K562 (cell line): ENCODE measurements at regions not wholly inside any gene's neighbourhood (a gene's known extent, or its start where the extent isn't known, plus 50 kb on each side); places are given as distances from the start of the nearest gene placed in this dataset.

Experiments
- ATAC-seq: fragments of 200-7000 bp; cut with Tn5 transposase; 3 replicates; pipeline ENCODE4 v1.9.1; 2020; ENCODE audit warnings: moderate library complexity
- BruUV-seq: library from RNA; stranded (reverse); fragments of 400-500 nt; replicated peaks from 2 replicates; lab custom pipeline; 2021; lab: Mats Ljungman, UMichigan
- CTCF ChIA-PET: fragments of 300-600 bp; formaldehyde crosslinking; extraction: SDS; loops from one replicate; lab custom pipeline; 2021; ENCODE audit warnings: low intra/inter-chr PET ratio; lab: Yijun Ruan, JAX
- POLR2A ChIA-PET: fragments of 300-600, 350-650 bp; sonication (Branson Sonifier 250); formaldehyde crosslinking; extraction: SDS; loops from one replicate; lab custom pipeline; 2021; ENCODE audit warnings: antibody characterized with exemption, inconsistent platforms; lab: Yijun Ruan, JAX
- DNase-seq, 4 experiments: peaks; one replicate each; pipeline versions ENCODE4 v3.0.0 to v3.0.0-alpha.2; 2011 to 2018; ENCODE audit warnings: low spot score in 3 of 4, mixed read lengths in 3 of 4; ENCODE audit errors: extremely low read depth in 1 of 4
- FAIRE-seq: peaks from 2 replicates; lab custom pipeline; 2011; peaks lifted over from hg19 to GRCh38; lab: Jason Lieb, UNC
- H2AFZ ChIP-seq: 2 replicates; pipeline ENCODE4 v1.6.0; 2011; ENCODE audit warnings: low read depth, low read length, control low read depth, inconsistent platforms
- H3K27ac ChIP-seq: fragments of 200-600 bp; 3 replicates; pipeline ENCODE4 v1.8.0; 2011; ENCODE audit warnings: low read depth, mild to moderate bottlenecking, control low read depth, inconsistent platforms, low read length, moderate library complexity, mixed read lengths; ENCODE audit errors: extremely low read depth
- H3K27me3 ChIP-seq, 2 experiments: fragments of 300-600 bp in 1 of 2; 2 replicates in 1 of 2; 3 replicates in 1 of 2; pipeline versions ENCODE4 v1.6.0 to v1.8.0; 2011; ENCODE audit warnings: inconsistent platforms in 2 of 2, low read length in 2 of 2, mild to moderate bottlenecking in 1 of 2, mixed read lengths in 1 of 2, moderate library complexity in 1 of 2; ENCODE audit not compliant: control insufficient read depth in 2 of 2, insufficient read depth in 2 of 2
- H3K36me3 ChIP-seq: fragments of 300-600 bp; 3 replicates; pipeline ENCODE4 v1.8.0; 2011; ENCODE audit warnings: mild to moderate bottlenecking, low read length, inconsistent platforms; ENCODE audit not compliant: control insufficient read depth, insufficient read depth
- H3K4me1 ChIP-seq, 2 experiments: fragments of 200-600 bp in 1 of 2; replicated peaks in 1 of 2; 2 replicates in 1 of 2; 3 replicates in 1 of 2; pipeline versions ENCODE4 v1.5.1 to v1.8.0; 2011; ENCODE audit warnings: inconsistent platforms in 2 of 2, low read length in 2 of 2, mild to moderate bottlenecking in 1 of 2, mixed read lengths in 1 of 2, moderate library complexity in 1 of 2; ENCODE audit not compliant: control insufficient read depth in 2 of 2, insufficient read depth in 2 of 2
- H3K4me2 ChIP-seq: 2 replicates; pipeline ENCODE4 v1.6.1; 2011; ENCODE audit warnings: low read length, control low read depth, inconsistent platforms, mixed read lengths; ENCODE audit not compliant: insufficient read depth
- H3K4me3 ChIP-seq: fragments of 200-600 bp; sonication (generic), shearing (Covaris generic); 2 replicates; pipeline ENCODE4 v1.5.1; 2016; ENCODE audit warnings: control low read depth, inconsistent platforms
- H3K79me2 ChIP-seq: fragments of 200-600 bp; 3 replicates; pipeline ENCODE4 v1.8.0; 2011; ENCODE audit warnings: low read length, inconsistent platforms; ENCODE audit not compliant: control insufficient read depth, insufficient read depth
- H3K9ac ChIP-seq, 2 experiments: 2 replicates each; pipeline versions ENCODE4 v1.6.0 to v1.6.1; 2011; ENCODE audit warnings: low read depth in 2 of 2, low read length in 2 of 2, control low read depth in 1 of 2, inconsistent platforms in 1 of 2, mild to moderate bottlenecking in 1 of 2, mixed read lengths in 1 of 2; ENCODE audit not compliant: insufficient read depth in 1 of 2
- H3K9me1 ChIP-seq: one replicate; pipeline ENCODE4 v1.6.0; 2011; ENCODE audit warnings: inconsistent platforms, mild to moderate bottlenecking, low read length, moderate library complexity; ENCODE audit not compliant: control insufficient read depth, insufficient read depth
- H3K9me3 ChIP-seq: replicated peaks from 2 replicates; pipeline ENCODE4 v1.5.1; 2011; ENCODE audit warnings: low read depth, low read length, inconsistent platforms; ENCODE audit not compliant: control insufficient read depth, insufficient read depth
- H4K20me1 ChIP-seq: replicated peaks from 2 replicates; pipeline ENCODE4 v1.6.1; 2011; ENCODE audit warnings: low read length, inconsistent platforms, mixed read lengths; ENCODE audit not compliant: control insufficient read depth, insufficient read depth
- CTBP1 ChIP-seq: fragments of 450-650 bp; IDR thresholded peaks from 2 replicates; pipeline ENCODE4 v1.6.1; 2016; ENCODE audit warnings: borderline replicate concordance
- E2F5 ChIP-seq: sonication (generic); formaldehyde crosslinking; IDR thresholded peaks from 2 replicates; pipeline ENCODE4 v1.8.0; 2022; ENCODE audit warnings: mild to moderate bottlenecking, missing genetic modification reagents
- ESRRA ChIP-seq: fragments of 450-650 bp; IDR thresholded peaks from 2 replicates; pipeline ENCODE4 v1.6.1; 2014; ENCODE audit warnings: low read depth, mild to moderate bottlenecking, moderate library complexity, borderline replicate concordance
- MBD2 ChIP-seq: sonication (generic); IDR thresholded peaks from 2 replicates; pipeline ENCODE4 v1.6.1; 2016; ENCODE audit warnings: low read depth, borderline replicate concordance
- NFYB ChIP-seq: IDR thresholded peaks from 2 replicates; pipeline ENCODE4 v1.6.1; 2011; ENCODE audit warnings: mild to moderate bottlenecking, moderate library complexity; ENCODE audit not compliant: insufficient read length; ENCODE audit errors: extremely low read depth
- PYGO2 ChIP-seq: fragments of 450-650 bp; IDR thresholded peaks from 2 replicates; pipeline ENCODE4 v1.6.1; 2016; ENCODE audit warnings: mild to moderate bottlenecking, missing genetic modification characterization, moderate library complexity, missing compliant biosample characterization
- SMARCB1 ChIP-seq: IDR thresholded peaks from 2 replicates; pipeline ENCODE4 v1.6.1; 2011; ENCODE audit warnings: improper control_type of control experiment, low read depth; ENCODE audit not compliant: insufficient read length
- SNIP1 ChIP-seq: fragments of 450-650 bp; IDR thresholded peaks from 2 replicates; pipeline ENCODE4 v1.7.1; 2017; ENCODE audit warnings: low read depth, mild to moderate bottlenecking
- TCF3 ChIP-seq: sonication (generic); formaldehyde crosslinking; IDR thresholded peaks from 2 replicates; pipeline ENCODE4 v1.4.0; 2020; ENCODE audit warnings: mild to moderate bottlenecking, missing genetic modification reagents
- XRCC3 ChIP-seq: fragments of 450-650 bp; IDR thresholded peaks from 2 replicates; pipeline ENCODE4 v1.6.1; 2017; ENCODE audit warnings: mild to moderate bottlenecking, moderate library complexity
- YBX1 ChIP-seq: fragments of 450-650 bp; IDR thresholded peaks from 2 replicates; pipeline ENCODE4 v1.7.1; 2016; ENCODE audit warnings: mild to moderate bottlenecking
- ZNF12 ChIP-seq: sonication (generic); formaldehyde crosslinking; IDR thresholded peaks from 2 replicates; pipeline ENCODE4 v1.4.0; 2020; ENCODE audit warnings: mild to moderate bottlenecking, missing genetic modification reagents
- ZNF282 ChIP-seq: sonication (generic); formaldehyde crosslinking; IDR thresholded peaks from 2 replicates; pipeline ENCODE4 v1.8.1; 2023; ENCODE audit warnings: missing genetic modification reagents
- ZNF407 ChIP-seq: fragments of 450-650 bp; IDR thresholded peaks from 2 replicates; pipeline ENCODE4 v1.6.1; 2016; ENCODE audit warnings: low read depth
- whole genome bisulfite sequencing: fragments of 100-300 bp; shearing (Covaris generic); methylation state at CpG from one replicate; pipeline ENCODE4 v1.1.6; 2016; ENCODE audit warnings: low coverage, mixed read lengths; ENCODE audit not compliant: insufficient coverage; ENCODE audit errors: missing lambda C conversion rate; 5-methylcytosine and 5-hydroxymethylcytosine counted together
- in situ Hi-C: fragments of 300-500 bp; cut with MboI; formaldehyde crosslinking; loops from 4 replicates; pipeline ENCODE4 v1.15.0; 2018; ENCODE audit warnings: inconsistent platforms, mixed read lengths
- intact Hi-C: fragments of 100-400 bp; cut with micrococcal nuclease; formaldehyde crosslinking; loops from 2 replicates; pipeline ENCODE4 v1.14.2; 2022

DNA sequence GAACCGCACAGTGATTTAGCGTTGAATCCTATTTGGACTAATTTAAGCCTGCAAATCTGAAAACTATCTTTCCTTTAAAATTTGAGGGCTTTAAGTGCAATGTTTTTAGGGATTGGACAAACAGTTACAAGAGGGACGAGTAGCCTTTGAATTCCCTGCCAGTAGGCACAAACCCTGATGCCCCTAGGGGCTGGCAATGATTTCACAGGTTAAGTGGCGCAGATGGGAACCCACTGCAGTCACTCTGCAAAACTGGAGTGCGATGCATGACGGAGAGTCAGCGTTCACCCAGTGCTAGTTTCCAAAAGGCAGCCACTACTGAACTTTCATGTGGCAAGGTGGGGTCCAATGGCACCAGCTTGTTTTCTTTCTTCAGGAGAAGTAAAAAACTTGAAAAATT, 99.4 kb upstream of the FRMD6 start:
- no peaks in the 10 kb centered on the region for H3K4me1 ChIP-seq
- H3K27ac ChIP-seq: no peak overlapping the region
- no peak overlapping the region for H3K9ac ChIP-seq
- no peaks in the 10 kb centered on the region for H3K27me3 ChIP-seq
- intact Hi-C loops: no loop called here
- no peak overlapping the region for H3K4me2 ChIP-seq
- no peak overlapping the region for H2AFZ ChIP-seq
- no peak overlapping the region for H3K4me3 ChIP-seq
- BruUV-seq: no TSS peak
- CTCF ChIA-PET: no interaction called here
- H3K9me3 ChIP-seq: no peaks in the 10 kb centered on the region
- no peaks in the 10 kb centered on the region for H3K36me3 ChIP-seq
- in situ Hi-C loops: no loop called here
- H4K20me1 ChIP-seq: no peaks in the 10 kb centered on the region
- no peaks in the 10 kb centered on the region for H3K79me2 ChIP-seq
- WGBS: 1% methylated on average over 6 of the region's 7 CpGs
- POLR2A ChIA-PET: no interaction called here
- FAIRE-seq: no peak
- TF ChIP-seq TCF3 (CRISPR knock-in tag) (no peak), ESRRA (no peak), E2F5 (CRISPR knock-in tag) (no peak), SMARCB1 (no peak), PYGO2 (tag) (no peak), MBD2 (no peak), SNIP1 (no peak), ZNF282 (no peak), CTBP1 (no peak), XRCC3 (no peak), ZNF407 (no peak), YBX1 (no peak), ZNF12 (no peak), NFYB (no peak)
- TF ChIP-seq, all 486 proteins: peak for 0
- ATAC-seq: no peak
- H3K9me1 ChIP-seq: no peaks in the 10 kb centered on the region
- DNase-seq: no peak
